H1 (cell line): ENCODE measurements at regions not wholly inside any gene's neighbourhood (a gene's known extent, or its start where the extent isn't known, plus 50 kb on each side); places are given as distances from the start of the nearest gene placed in this dataset.

Experiments
- CTCF ChIA-PET: fragments of 300-600 bp; sonication (Branson Sonifier 250); formaldehyde crosslinking; loops from one replicate; lab custom pipeline; 2021; ENCODE audit not compliant: partially characterized antibody; lab: Charles Lee
- POLR2A ChIA-PET: fragments of 300-600 bp; sonication (Branson Sonifier 250); formaldehyde crosslinking; loops from one replicate; lab custom pipeline; 2021; ENCODE audit warnings: inconsistent platforms; ENCODE audit not compliant: partially characterized antibody; lab: Charles Lee
- DNase-seq, 2 experiments: peaks; one replicate each; pipeline versions ENCODE4 v3.0.0 to v3.0.0-alpha.2; 2010 to 2022; ENCODE audit warnings: low spot score in 2 of 2, low read depth in 1 of 2, mixed read lengths in 1 of 2
- FAIRE-seq: peaks from 2 replicates; lab custom pipeline; 2011; peaks lifted over from hg19 to GRCh38; lab: Jason Lieb, UNC
- H2AFZ ChIP-seq: 2 replicates; pipeline ENCODE4 v1.8.1; 2012; ENCODE audit warnings: low read length, inconsistent platforms
- H2AK5ac ChIP-seq: 2 replicates; pipeline ENCODE4 v1.6.1; 2013; ENCODE audit warnings: low read depth, low read length
- H2BK120ac ChIP-seq: replicated peaks from 2 replicates; pipeline ENCODE3; 2013; ENCODE audit warnings: low read depth, low read length, inconsistent platforms
- H2BK12ac ChIP-seq: 2 replicates; pipeline ENCODE4 v1.6.1; 2013; ENCODE audit warnings: low read depth, low read length
- H2BK15ac ChIP-seq: 2 replicates; pipeline ENCODE4 v1.6.1; 2013; ENCODE audit warnings: low read length
- H2BK20ac ChIP-seq: 2 replicates; pipeline ENCODE4 v1.6.1; 2013; ENCODE audit warnings: low read length
- H2BK5ac ChIP-seq: 2 replicates; pipeline ENCODE4 v1.6.1; 2013; ENCODE audit warnings: low read depth, low read length
- H3K14ac ChIP-seq: 2 replicates; pipeline ENCODE4 v1.6.1; 2013; ENCODE audit warnings: inconsistent platforms; ENCODE audit not compliant: insufficient read length
- H3K18ac ChIP-seq: 2 replicates; pipeline ENCODE4 v1.6.1; 2013; ENCODE audit warnings: low read length; ENCODE audit errors: extremely low read depth
- H3K23ac ChIP-seq: 2 replicates; pipeline ENCODE4 v1.6.1; 2013; ENCODE audit warnings: inconsistent platforms; ENCODE audit not compliant: insufficient read length
- H3K23me2 ChIP-seq: 2 replicates; pipeline ENCODE4 v1.6.1; 2013; ENCODE audit warnings: low read depth, low read length
- H3K27ac ChIP-seq: 2 replicates; pipeline ENCODE4 v1.6.1; 2011; ENCODE audit warnings: low read depth, low read length, inconsistent platforms
- H3K27me3 ChIP-seq, 4 experiments: replicated peaks in 1 of 4; 1 replicate in 1 of 4; 2 replicates in 3 of 4; pipeline versions ENCODE4 v1.6.1 to v1.8.1; 2011 to 2013; ENCODE audit warnings: low read length in 3 of 4, mild to moderate bottlenecking in 3 of 4, inconsistent platforms in 2 of 4, mixed read lengths in 2 of 4, moderate library complexity in 1 of 4; ENCODE audit not compliant: control insufficient read depth in 3 of 4, insufficient read depth in 3 of 4; ENCODE audit errors: extremely low read depth in 1 of 4
- H3K36me3 ChIP-seq, 4 experiments: 2 replicates each; pipeline versions ENCODE4 v1.6.1 to v1.8.1; 2011 to 2013; ENCODE audit warnings: mild to moderate bottlenecking in 4 of 4, low read length in 3 of 4, moderate library complexity in 2 of 4, control low read depth in 1 of 4, inconsistent platforms in 1 of 4; ENCODE audit not compliant: insufficient read depth in 4 of 4, control insufficient read depth in 2 of 4
- H3K4ac ChIP-seq: replicated peaks from 2 replicates; pipeline ENCODE3; 2013; ENCODE audit warnings: low read length, low read depth, mixed read lengths, inconsistent platforms; ENCODE audit not compliant: insufficient read length
- H3K4me1 ChIP-seq, 4 experiments: replicated peaks in 1 of 4; 1 replicate in 1 of 4; 2 replicates in 3 of 4; pipeline versions ENCODE4 v1.6.1 to v1.8.1; 2011 to 2013; ENCODE audit warnings: low read length in 3 of 4, inconsistent platforms in 2 of 4, mixed read lengths in 1 of 4; ENCODE audit not compliant: insufficient read depth in 4 of 4, control insufficient read depth in 3 of 4
- H3K4me2 ChIP-seq, 2 experiments: 2 replicates each; pipeline versions ENCODE4 v1.6.1 to v1.8.1; 2011 to 2013; ENCODE audit warnings: low read depth in 2 of 2, low read length in 2 of 2, control low read depth in 1 of 2, inconsistent platforms in 1 of 2, mild to moderate bottlenecking in 1 of 2; ENCODE audit not compliant: insufficient read depth in 1 of 2
- H3K4me3 ChIP-seq, 4 experiments: fragments of 200-600, 300-600 bp in 1 of 4; sonication (generic), shearing (Covaris generic), sonication (Bioruptor Twin) in 1 of 4; 2 replicates each; pipeline versions ENCODE4 v1.5.1 to v1.8.1; 2011 to 2016; ENCODE audit warnings: low read length in 4 of 4, low read depth in 3 of 4, control low read depth in 2 of 4, inconsistent platforms in 2 of 4, mild to moderate bottlenecking in 2 of 4, mixed read lengths in 1 of 4, moderate library complexity in 1 of 4; ENCODE audit not compliant: insufficient read depth in 2 of 4; ENCODE audit errors: extremely low read depth in 1 of 4
- H3K56ac ChIP-seq: replicated peaks from 2 replicates; pipeline ENCODE3; 2013; ENCODE audit warnings: low read depth, mild to moderate bottlenecking, mixed read lengths, low read length, inconsistent platforms; ENCODE audit not compliant: insufficient read length
- H3K79me1 ChIP-seq: 2 replicates; pipeline ENCODE4 v1.6.1; 2013; ENCODE audit warnings: low read depth, low read length, control low read depth
- H3K79me2 ChIP-seq, 2 experiments: 2 replicates each; pipeline versions ENCODE4 v1.6.1 to v1.8.1; 2012 to 2013; ENCODE audit warnings: low read length in 2 of 2, mild to moderate bottlenecking in 2 of 2, inconsistent platforms in 1 of 2; ENCODE audit not compliant: insufficient read depth in 2 of 2, control insufficient read depth in 1 of 2
- H3K9ac ChIP-seq, 4 experiments: replicated peaks in 1 of 4; 1 replicate in 1 of 4; 2 replicates in 3 of 4; pipeline versions ENCODE4 v1.6.1 to v1.8.1; 2011 to 2013; ENCODE audit warnings: low read depth in 3 of 4, low read length in 3 of 4, control low read depth in 2 of 4, mild to moderate bottlenecking in 2 of 4, moderate library complexity in 2 of 4, inconsistent platforms in 1 of 4; ENCODE audit errors: extremely low read depth in 1 of 4
- H3K9me3 ChIP-seq, 2 experiments: 2 replicates each; pipeline versions ENCODE4 v1.6.1 to v1.8.1; 2012 to 2013; ENCODE audit warnings: mild to moderate bottlenecking in 2 of 2, moderate library complexity in 2 of 2, control low read depth in 1 of 2, inconsistent platforms in 1 of 2, low read depth in 1 of 2, low read length in 1 of 2, mixed read lengths in 1 of 2; ENCODE audit not compliant: insufficient read depth in 2 of 2
- H4K20me1 ChIP-seq, 2 experiments: replicated peaks in 1 of 2; 2 replicates each; pipeline versions ENCODE3 to v1.8.1; 2011 to 2013; ENCODE audit warnings: inconsistent platforms in 2 of 2, low read length in 2 of 2, mild to moderate bottlenecking in 1 of 2; ENCODE audit not compliant: insufficient read depth in 2 of 2, control insufficient read depth in 1 of 2
- H4K5ac ChIP-seq: 2 replicates; pipeline ENCODE4 v1.6.1; 2013; ENCODE audit warnings: low read length, low read depth, mixed read lengths, inconsistent platforms; ENCODE audit not compliant: insufficient read length
- H4K8ac ChIP-seq: 2 replicates; pipeline ENCODE4 v1.8.0; 2013; ENCODE audit warnings: mild to moderate bottlenecking, moderate library complexity, low read length, inconsistent platforms; ENCODE audit not compliant: insufficient read depth; ENCODE audit errors: extremely low read depth
- H4K91ac ChIP-seq: replicated peaks from 2 replicates; pipeline ENCODE3; 2013; ENCODE audit warnings: low read length, mixed read lengths, inconsistent platforms; ENCODE audit not compliant: insufficient read length
- BCL11A ChIP-seq, 2 experiments: IDR thresholded peaks; one replicate each; pipeline ENCODE4 v1.6.1; 2011; ENCODE audit warnings: low read depth in 2 of 2, low read length in 2 of 2, mild to moderate bottlenecking in 2 of 2
- WGBS, 2 experiments: shearing (Covaris generic) in 1 of 2; methylation state at CpG; one replicate each; pipeline versions ENCODE4 v1.1.6 to v1.1.7; 2013 to 2015; ENCODE audit warnings: low lambda C conversion rate in 2 of 2, mixed read lengths in 2 of 2, inconsistent platforms in 1 of 2, low coverage in 1 of 2, missing lambda C conversion rate in 1 of 2; ENCODE audit not compliant: insufficient replicate concordance in 2 of 2, insufficient coverage in 1 of 2, insufficient read length in 1 of 2; ENCODE audit errors: extremely low coverage in 1 of 2, missing lambda C conversion rate in 1 of 2; 5-methylcytosine and 5-hydroxymethylcytosine counted together

GRCh38 chr2:160616149-160616548 lies 122.5 kb upstream of the RBMS1 start:
- Histone ChIP-seq H3K4me3 (no peak overlapping the region), H3K9me3 (no peaks in the 10 kb centered on the region), H2AK5ac (no peak overlapping the region), H3K27me3 (no peaks in the 10 kb centered on the region), H3K79me2 (no peaks in the 10 kb centered on the region), H3K9ac (no peak overlapping the region), H4K91ac (no peak overlapping the region), H4K8ac (no peak overlapping the region), H4K5ac (no peak overlapping the region), H3K4ac (no peak overlapping the region), H3K4me1 (no peaks in the 10 kb centered on the region), H3K36me3 (no peaks in the 10 kb centered on the region), H2AFZ (no peak overlapping the region), H3K23ac (no peak overlapping the region), H2BK5ac (no peak overlapping the region), H2BK20ac (no peak overlapping the region), H3K79me1 (no peaks in the 10 kb centered on the region), H3K4me2 (no peak overlapping the region), H2BK120ac (no peak overlapping the region), H3K23me2 (no peaks in the 10 kb centered on the region), H2BK15ac (no peak overlapping the region), H3K27ac (no peak overlapping the region), H4K20me1 (no peaks in the 10 kb centered on the region), H3K56ac (no peak overlapping the region), H2BK12ac (no peak overlapping the region), H3K18ac (no peak overlapping the region), H3K14ac (no peak overlapping the region)
- 93% methylated on average over 2 of the region's 2 CpGs; no CpG with 5 or more reads in 1 of the 2 experiments for WGBS, 2 experiments
- ChIA-PET POLR2A (no interaction called here), CTCF (no interaction called here)
- no peak for DNase-seq
- no peak for FAIRE-seq
- TF ChIP-seq BCL11A (IDR thresholded peaks at IDR 0.05; ENCODE audit: low read depth in 2 of 2, low read length in 2 of 2): no peak
